Omental fat pad (tissue), 3 donors: ENCODE measurements at regions not wholly inside any gene's neighbourhood (a gene's known extent, or its start where the extent isn't known, plus 50 kb on each side); places are given as distances from the start of the nearest gene placed in this dataset.

Experiments
- ATAC-seq: fragments of 150-250 bp; one replicate; pipeline ENCODE4 v1.9.1; 2016; ENCODE audit warnings: mild to moderate bottlenecking, moderate library complexity; ENCODE audit not compliant: low FRiP score
- DNase-seq: peaks from one replicate; pipeline ENCODE4 v3.0.0-alpha.2; 2019; ENCODE audit warnings: low spot score
- TF ChIP-seq, protein P1 (sequence below), 3 donors: fragments of 450-650 bp; IDR thresholded peaks; one replicate each; pipeline ENCODE4 v1.5.1; 2016 to 2017; ENCODE audit warnings: antibody characterized with exemption in 3 of 3, mild to moderate bottlenecking in 3 of 3, moderate library complexity in 2 of 3

DNA sequence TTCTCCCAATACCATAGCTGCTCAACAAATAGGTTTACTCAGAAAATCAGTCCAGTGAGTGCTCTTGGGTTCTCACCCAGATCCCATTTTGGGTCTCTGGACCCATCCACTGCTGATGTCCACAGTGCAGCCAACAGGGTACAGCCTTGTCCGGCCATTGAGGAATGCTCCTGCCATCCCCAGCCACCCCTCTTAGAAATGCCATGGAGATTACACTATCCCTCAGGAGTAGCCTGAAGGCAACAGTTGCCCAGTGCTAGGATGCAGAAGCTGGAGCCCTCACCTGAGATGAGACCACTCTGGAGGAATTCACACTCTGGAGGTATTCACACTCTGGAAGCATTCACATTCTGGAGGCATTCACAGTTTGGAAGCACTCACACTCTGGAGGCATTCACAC is 958.8 kb upstream of the TMEM132C start:
- DNase-seq (no peak), ATAC-seq (no peak)
- TF ChIP-seq, protein P1, sequence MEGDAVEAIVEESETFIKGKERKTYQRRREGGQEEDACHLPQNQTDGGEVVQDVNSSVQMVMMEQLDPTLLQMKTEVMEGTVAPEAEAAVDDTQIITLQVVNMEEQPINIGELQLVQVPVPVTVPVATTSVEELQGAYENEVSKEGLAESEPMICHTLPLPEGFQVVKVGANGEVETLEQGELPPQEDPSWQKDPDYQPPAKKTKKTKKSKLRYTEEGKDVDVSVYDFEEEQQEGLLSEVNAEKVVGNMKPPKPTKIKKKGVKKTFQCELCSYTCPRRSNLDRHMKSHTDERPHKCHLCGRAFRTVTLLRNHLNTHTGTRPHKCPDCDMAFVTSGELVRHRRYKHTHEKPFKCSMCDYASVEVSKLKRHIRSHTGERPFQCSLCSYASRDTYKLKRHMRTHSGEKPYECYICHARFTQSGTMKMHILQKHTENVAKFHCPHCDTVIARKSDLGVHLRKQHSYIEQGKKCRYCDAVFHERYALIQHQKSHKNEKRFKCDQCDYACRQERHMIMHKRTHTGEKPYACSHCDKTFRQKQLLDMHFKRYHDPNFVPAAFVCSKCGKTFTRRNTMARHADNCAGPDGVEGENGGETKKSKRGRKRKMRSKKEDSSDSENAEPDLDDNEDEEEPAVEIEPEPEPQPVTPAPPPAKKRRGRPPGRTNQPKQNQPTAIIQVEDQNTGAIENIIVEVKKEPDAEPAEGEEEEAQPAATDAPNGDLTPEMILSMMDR (IDR thresholded peaks at IDR 0.05): no peak

DNA sequence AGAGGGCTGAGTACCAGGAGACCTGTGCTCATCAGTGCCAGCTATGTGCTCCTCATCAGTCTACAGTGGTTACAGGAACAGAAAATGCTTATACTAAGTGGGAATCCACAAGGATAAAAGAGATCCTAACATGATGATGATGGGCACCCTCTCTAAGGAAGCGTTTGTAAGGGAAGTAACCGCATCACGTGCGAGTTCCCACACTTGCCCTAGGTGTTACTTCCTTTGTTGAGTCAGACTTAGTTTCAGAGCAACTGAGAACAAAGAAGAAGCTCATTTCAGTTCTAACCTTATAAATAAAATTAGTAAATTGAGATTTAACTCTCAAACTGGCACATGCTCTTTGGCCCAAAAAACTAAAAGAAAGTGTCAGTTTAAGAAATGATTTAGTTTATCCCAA is 956.4 kb upstream of the TMEM132C start:
- TF ChIP-seq, protein P1 (IDR thresholded peaks at IDR 0.05): no peak
- DNase-seq (no peak), ATAC-seq (no peak)

DNA sequence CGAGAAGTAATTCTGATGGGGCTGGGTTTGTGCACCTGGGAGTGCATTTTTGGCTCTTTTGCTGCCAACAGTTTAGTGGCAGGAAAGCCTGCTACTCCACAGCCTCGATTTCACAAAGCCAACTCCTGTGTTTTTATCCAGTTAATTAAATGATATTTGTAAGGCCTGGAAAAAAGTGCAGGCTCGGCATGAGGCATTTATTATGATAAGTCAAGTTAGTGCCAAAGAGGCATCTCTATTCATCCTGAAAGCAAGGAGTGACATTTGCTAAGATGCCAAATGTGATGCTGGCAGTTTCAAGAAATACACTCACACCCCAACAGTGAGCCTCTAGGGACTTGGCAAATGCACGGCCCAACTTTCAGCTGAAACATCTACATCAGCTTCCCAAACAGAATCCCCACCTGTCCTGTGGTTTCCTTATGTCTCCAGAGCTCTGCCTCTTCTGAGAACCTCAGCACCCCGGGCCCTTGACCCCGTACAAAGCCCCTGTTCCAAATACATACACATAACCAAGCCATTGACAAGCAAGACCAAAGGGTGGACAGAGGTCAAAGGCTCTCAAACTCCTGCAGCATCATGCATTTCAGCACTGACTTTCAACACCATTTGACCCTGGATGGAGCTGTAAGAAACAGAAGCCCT is 955.1 kb upstream of the TMEM132C start:
- no peak for ATAC-seq
- TF ChIP-seq, protein P1 (IDR thresholded peaks at IDR 0.05): no peak
- no peak for DNase-seq

DNA sequence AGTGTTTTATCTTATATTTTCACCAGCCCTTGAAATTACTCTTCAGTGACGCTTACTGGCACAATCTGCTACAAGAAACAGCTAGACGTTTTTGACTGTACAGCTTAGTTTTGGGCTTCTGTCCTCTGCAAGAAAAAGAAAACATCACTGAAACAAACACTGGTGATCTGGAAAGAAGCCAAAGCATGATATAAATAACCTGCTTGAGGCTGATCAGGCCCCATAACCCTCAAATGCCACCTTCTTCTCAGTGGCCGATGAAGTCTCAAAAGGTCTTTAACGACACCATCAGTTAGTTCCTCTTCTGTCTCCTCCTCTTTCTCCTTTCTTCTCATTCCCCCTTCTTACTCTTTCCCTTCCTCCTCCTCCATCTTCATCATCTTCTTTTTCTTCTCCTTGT is 942.3 kb upstream of the TMEM132C start:
- no peak for DNase-seq
- TF ChIP-seq, protein P1 (IDR thresholded peaks at IDR 0.05): no peak
- no peak for ATAC-seq

DNA sequence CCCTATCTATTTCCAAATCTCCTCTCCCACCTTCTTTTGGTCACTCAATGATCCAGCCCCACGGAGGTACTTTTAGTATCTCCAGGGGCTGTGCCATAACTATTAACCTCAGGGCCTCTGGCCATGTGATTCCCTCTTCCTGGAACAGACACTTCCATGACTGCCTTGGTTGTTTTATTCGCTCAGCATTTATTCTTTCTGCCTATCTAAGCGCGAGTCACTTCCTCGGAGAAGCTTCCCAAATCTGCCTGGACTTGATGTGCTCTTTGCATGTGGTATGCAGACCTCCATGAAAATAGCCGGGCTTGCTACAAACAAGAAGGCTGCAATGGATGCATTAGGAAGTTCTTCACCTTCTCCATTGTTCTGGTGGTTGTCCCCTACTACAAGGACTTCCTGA is 939.0 kb upstream of the TMEM132C start:
- DNase-seq (no peak), ATAC-seq (no peak)
- TF ChIP-seq, protein P1 (IDR thresholded peaks at IDR 0.05): no peak

DNA sequence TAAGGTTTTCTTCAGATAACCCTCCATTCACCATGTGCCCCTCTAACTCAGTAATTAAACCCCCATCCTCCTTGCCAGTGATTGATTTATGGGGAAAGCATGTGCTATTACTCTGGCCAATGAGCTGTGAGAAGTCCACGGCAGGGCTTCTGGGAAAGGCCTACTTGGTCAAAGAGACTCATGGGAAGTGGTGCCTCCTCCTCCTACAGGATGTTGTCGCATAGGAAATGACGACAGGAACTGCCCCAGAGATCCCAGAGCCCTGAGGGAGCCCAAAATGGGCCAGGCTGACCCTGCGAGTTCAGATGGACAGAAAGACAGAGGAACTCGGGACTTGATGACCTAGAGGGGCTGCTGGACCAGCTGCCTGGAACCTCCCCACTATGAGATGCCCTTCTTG is 938.1 kb upstream of the TMEM132C start:
- no peak for DNase-seq

DNA sequence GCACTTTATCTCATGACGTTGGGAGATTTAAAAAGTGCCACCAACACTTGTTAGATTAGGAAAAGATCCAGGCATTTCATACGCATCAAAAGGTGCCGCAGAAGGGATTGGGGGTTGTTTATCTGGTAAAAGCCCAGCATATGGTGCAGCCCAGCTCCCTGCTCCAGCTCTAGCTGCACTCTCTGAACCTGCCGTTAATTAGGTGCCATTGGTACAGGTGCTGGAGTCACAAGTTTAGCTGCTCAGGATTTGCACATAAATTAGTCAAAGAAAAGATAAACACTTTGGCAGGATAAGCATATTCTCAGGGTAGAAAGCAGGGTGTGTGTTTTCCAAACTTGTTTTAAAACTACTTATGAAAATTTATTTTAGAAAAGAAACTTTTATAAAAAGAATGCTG is 932.6 kb upstream of the TMEM132C start:
- ATAC-seq (no peak), DNase-seq (no peak)
- TF ChIP-seq, protein P1 (IDR thresholded peaks at IDR 0.05): no peak

More for the DNA sequence above, 938.1 kb upstream of the TMEM132C start:
- TF ChIP-seq, protein P1 (IDR thresholded peaks at IDR 0.05): no peak
- ATAC-seq: no peak
